ENCODE measurements at regions not wholly inside any gene's neighbourhood (a gene's known extent, or its start where the extent isn't known, plus 50 kb on each side); places are given as distances from the start of the nearest gene placed in this dataset.
"Not testable (repeated sequence)": the region's sequence is repeated elsewhere in the genome, so short reads cannot be mapped to it uniquely, and the experiment has no call there.

- FAIRE-seq: no peak
Measured at GRCh38 chr7:79531905-79532664, 78.6 kb upstream of the MAGI2 start.

- no peak for FAIRE-seq
Measured at GRCh38 chr7:79531116-79531515, 77.6 kb upstream of the MAGI2 start.

- no peak for FAIRE-seq
Measured at GRCh38 chr7:79529881-79530235, 76.4 kb upstream of the MAGI2 start.

GRCh38 chr7:79529214-79529880, 75.9 kb upstream of the MAGI2 start:
- no peak for FAIRE-seq

GRCh38 chr7:79528421-79528820, 75.0 kb upstream of the MAGI2 start:
- no peak for FAIRE-seq

- no peak for FAIRE-seq
Measured at GRCh38 chr7:79524048-79524447, 70.6 kb upstream of the MAGI2 start.

- FAIRE-seq: no peak
Measured at GRCh38 chr7:79523436-79523835, 70.0 kb upstream of the MAGI2 start.

- FAIRE-seq: no peak
Measured at GRCh38 chr7:79520543-79520942, 67.1 kb upstream of the MAGI2 start.

GRCh38 chr7:79515358-79515757, 61.9 kb upstream of the MAGI2 start:
- peak; percentile 96 for FAIRE-seq

GRCh38 chr7:79513261-79513660, 59.8 kb upstream of the MAGI2 start:
- no peak for FAIRE-seq

GRCh38 chr7:79512261-79512660, 58.8 kb upstream of the MAGI2 start:
- FAIRE-seq: no peak

- FAIRE-seq: not testable (repeated sequence)
Measured at GRCh38 chr7:79511056-79511455, 57.6 kb upstream of the MAGI2 start.

GRCh38 chr7:79507131-79507530, 53.7 kb upstream of the MAGI2 start:
- peak; percentile 97 for FAIRE-seq

GRCh38 chr7:79506481-79506880, 53.0 kb upstream of the MAGI2 start:
- no peak for FAIRE-seq

GRCh38 chr7:79504607-79505389, 51.3 kb upstream of the MAGI2 start:
- no peak for FAIRE-seq
